AG09319 (cell line): ENCODE measurements at regions not wholly inside any gene's neighbourhood (a gene's known extent, or its start where the extent isn't known, plus 50 kb on each side); places are given as distances from the start of the nearest gene placed in this dataset.
"Not testable (repeated sequence)": the region's sequence is repeated elsewhere in the genome, so short reads cannot be mapped to it uniquely, and the experiment has no call there.

Experiments
- DNase-seq: peaks from one replicate; pipeline ENCODE4 v3.0.0-alpha.2; 2010; ENCODE audit warnings: low read depth; ENCODE audit errors: extremely low read depth
- TF ChIP-seq, protein P1 (sequence below): IDR thresholded peaks from 2 replicates; pipeline ENCODE4 v1.5.1; 2011; ENCODE audit warnings: low read depth, mild to moderate bottlenecking, inconsistent platforms, low read length, moderate library complexity

DNA sequence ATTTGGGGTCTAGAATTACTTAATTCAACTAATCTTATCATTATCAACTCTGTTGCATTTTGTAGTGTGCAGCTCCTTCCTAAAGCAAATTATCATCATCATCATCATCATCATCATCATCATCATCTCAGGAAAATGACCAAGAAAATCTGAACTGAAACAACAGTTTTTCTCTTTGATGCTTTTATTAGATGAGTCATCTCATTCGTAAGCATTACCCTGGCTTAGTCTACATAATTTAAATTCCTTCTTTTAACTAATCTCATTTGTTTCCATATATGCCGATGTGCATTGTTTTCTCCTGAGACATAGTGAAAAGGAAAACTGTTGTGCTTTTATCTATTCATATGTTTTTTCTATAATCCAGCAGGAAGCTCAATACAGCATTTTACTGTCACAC, 173.0 kb upstream of the PDE4D start:
- TF ChIP-seq, protein P1, sequence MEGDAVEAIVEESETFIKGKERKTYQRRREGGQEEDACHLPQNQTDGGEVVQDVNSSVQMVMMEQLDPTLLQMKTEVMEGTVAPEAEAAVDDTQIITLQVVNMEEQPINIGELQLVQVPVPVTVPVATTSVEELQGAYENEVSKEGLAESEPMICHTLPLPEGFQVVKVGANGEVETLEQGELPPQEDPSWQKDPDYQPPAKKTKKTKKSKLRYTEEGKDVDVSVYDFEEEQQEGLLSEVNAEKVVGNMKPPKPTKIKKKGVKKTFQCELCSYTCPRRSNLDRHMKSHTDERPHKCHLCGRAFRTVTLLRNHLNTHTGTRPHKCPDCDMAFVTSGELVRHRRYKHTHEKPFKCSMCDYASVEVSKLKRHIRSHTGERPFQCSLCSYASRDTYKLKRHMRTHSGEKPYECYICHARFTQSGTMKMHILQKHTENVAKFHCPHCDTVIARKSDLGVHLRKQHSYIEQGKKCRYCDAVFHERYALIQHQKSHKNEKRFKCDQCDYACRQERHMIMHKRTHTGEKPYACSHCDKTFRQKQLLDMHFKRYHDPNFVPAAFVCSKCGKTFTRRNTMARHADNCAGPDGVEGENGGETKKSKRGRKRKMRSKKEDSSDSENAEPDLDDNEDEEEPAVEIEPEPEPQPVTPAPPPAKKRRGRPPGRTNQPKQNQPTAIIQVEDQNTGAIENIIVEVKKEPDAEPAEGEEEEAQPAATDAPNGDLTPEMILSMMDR = no peak
- no peak for DNase-seq

DNA sequence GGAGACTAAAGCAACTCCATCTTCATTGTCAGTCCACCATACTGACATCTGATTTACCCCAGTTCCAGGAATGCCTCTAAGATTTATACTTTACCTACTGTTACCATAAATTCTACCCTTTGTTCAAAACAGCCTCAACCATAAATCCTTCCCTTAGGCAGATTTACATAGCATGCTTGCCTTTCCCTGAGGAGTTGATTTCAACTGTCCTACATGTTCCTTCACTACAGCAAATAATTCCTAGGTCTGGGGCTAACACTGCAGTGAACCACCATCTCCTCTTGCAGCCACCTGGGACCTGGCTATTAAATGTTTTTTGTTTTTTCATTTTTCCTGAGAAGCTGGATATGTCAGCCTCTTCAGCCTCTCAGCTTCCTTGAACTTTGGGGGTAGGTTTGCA, 166.9 kb upstream of the PDE4D start:
- TF ChIP-seq, protein P1 = no peak
- DNase-seq = no peak

DNA sequence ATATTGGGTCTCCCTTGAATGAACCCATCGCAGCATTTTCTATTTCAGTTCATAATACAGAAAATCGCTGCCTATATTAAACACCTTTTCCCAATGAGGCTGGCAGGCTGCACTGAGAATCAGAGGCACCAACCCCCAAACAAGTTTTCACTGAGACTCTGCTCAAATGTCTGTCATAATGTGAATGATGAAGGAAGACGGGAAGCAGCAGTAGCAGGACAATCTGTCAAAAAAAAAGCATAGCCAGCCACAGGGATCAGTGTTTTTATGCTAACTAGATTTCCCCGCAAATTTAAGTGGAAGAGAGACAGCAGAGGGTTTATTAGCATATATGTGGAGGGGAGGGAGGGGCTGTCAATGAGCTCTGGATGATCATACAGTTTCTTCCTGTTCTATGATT, 162.7 kb upstream of the PDE4D start:
- no peak for DNase-seq
- TF ChIP-seq, protein P1 = no peak

DNA sequence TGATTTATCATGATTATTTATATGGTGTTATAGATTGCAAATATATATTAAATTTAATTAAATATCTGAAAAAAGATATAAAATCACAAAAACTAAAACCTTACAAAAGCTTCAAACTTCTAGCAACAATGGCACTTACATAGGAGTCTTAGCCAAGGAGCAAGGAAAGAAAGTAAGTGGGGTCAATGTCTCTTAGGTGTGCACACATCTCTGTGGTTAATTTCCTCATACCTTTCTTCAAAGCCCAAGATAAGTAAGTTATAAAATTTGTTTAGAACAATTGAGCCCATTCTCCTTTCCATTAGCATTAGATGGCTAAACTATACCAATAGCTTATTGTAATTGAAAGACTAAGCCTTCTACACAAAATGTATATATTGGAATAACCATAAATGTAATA, 161.6 kb upstream of the PDE4D start:
- TF ChIP-seq, protein P1 = no peak
- DNase-seq = no peak

DNA sequence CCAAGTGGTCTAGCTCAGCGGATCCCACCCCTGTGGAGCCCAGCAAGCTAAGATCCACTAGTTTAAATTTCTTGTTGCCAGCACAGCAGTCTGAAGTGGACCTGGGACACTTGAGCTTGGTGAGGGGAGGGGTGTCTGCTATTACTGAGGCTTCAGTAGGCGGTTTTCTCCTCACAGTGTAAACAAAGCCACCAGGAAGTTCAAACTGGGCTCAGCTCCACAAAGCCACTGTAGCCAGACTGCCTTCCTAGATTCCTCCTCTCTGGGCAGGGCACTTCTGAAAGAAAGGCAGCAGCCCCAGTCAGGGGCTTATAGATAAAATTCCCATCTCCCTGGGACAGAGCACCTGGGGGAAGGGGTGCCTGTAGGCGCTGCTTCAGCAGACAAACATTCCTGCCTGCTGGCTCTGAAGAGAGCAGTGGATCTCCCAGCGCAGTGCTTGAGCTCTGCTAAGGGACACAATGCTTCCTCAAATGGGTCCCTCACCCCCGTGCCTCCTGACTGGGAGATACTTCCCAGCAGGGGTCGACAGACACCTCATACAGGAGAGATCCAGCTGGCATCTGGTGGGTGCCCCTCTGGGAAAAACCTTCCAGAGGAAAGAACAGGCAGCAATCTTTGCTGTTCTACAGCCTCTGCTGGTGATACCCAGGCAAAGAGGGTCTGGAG, 148.6 kb upstream of the PDE4D start:
- not testable (repeated sequence) for DNase-seq

DNA sequence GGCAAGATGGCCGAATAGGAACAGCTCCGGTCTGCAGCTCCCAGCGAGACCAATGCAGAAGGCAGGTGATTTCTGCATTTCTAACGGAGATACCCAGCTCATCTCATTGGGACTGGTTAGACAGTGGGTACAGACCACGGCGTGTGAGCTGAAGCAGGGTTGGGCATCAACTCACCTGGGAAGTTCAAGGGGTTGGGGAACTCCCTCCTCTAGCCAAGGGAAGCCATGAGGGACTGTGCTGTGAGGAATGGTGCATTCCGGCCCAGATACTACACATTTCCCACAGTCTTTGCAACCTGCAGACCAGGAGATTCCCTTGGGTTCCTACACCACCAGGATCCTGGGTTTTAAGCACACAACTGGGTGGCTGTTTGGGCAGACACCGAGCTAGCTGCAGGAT, 148.0 kb upstream of the PDE4D start:
- DNase-seq = not testable (repeated sequence)

DNA sequence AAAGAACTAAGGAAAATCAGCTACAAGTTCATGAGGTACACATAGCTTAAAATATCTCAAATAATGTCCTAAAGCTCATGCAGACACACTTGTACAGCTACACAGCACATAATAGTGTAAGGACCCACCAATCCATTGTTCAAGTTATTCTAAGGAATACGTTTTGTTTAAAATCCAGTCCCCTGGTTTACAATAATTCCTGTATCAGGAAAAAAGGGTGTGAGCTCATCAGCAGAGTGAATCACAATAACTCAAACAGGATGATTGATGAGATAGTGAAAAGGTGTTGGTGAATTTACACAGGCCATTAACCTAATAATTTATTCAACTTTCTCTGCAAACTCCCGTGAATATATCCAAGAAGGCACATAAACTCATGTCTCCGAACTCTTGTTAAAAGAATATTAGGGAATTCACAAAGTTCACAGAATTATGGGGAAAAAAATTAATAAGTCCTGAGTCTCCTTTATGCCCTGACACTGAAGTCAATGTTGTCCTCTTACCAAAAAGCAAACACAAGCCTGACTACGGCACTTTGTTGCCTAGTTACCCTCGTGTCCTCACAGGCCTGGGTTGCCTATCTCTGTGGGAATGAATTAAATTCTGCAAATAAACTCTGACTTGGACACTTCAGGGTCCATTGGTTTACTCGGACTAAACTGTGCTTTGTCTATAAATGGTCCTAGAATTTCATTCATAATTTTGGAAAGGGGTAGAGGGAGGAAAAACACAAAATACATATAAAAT, 142.8 kb upstream of the PDE4D start:
- TF ChIP-seq, protein P1 = no peak
- DNase-seq = no peak

DNA sequence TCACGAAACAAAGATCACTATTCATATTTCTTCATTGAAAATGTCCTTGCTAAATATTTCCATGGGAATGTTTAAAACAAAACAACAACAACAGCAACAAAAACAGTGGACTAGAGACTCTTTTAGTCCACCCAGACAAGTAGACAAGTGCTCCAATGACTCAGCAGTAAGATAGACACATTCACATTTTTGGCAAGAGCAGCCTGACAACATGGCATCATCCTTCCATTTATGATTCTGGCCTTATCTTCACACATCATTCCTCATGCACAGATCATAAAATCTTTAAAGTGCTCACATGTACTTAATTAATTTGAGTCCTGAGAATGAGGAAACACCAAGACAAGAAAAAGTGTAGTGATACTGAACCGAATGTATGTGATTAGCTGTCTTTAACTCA, 132.6 kb upstream of the PDE4D start:
- TF ChIP-seq, protein P1 = no peak
- no peak for DNase-seq
